AG10803 (cell line): ENCODE measurements at regions not wholly inside any gene's neighbourhood (a gene's known extent, or its start where the extent isn't known, plus 50 kb on each side); places are given as distances from the start of the nearest gene placed in this dataset.
"Not testable (repeated sequence)": the region's sequence is repeated elsewhere in the genome, so short reads cannot be mapped to it uniquely, and the experiment has no call there.

Experiments used
- DNase-seq: peaks from one replicate; pipeline ENCODE4 v3.0.0; 2010; ENCODE audit warnings: low read depth
- H3K4me3 ChIP-seq: 2 replicates; pipeline ENCODE4 v1.5.1; 2011; ENCODE audit warnings: mild to moderate bottlenecking, low read length, control low read depth
- CTCF ChIP-seq: conservative IDR thresholded peaks from 2 replicates; pipeline ENCODE4 v1.5.1; 2011; ENCODE audit warnings: mild to moderate bottlenecking, low read length, control low read depth, inconsistent platforms

GRCh38 chr3:166696103-166696502 is 684.0 kb downstream of the ZBBX start:
- H3K4me3 ChIP-seq = no peak overlapping the region
- DNase-seq = no peak
- no peak for TF ChIP-seq CTCF

GRCh38 chr3:166688665-166689064 is 691.4 kb downstream of the ZBBX start:
- no peak for TF ChIP-seq CTCF
- no peak overlapping the region for H3K4me3 ChIP-seq
- no peak for DNase-seq

GRCh38 chr3:166685246-166685645 is 694.9 kb downstream of the ZBBX start:
- TF ChIP-seq CTCF = no peak

GRCh38 chr3:166684077-166684476 is 696.0 kb downstream of the ZBBX start:
- not testable (repeated sequence) for DNase-seq

More at GRCh38 chr3:166685246-166685645, 694.9 kb downstream of the ZBBX start:
- DNase-seq = no peak
- H3K4me3 ChIP-seq = no peak overlapping the region

GRCh38 chr3:166669781-166670180 is 710.3 kb downstream of the ZBBX start:
- no peak for TF ChIP-seq CTCF
- no peak for DNase-seq

More at GRCh38 chr3:166684077-166684476, 696.0 kb downstream of the ZBBX start:
- not testable (repeated sequence) for H3K4me3 ChIP-seq

GRCh38 chr3:166663194-166663593 is 716.9 kb downstream of the ZBBX start:
- H3K4me3 ChIP-seq = no peak overlapping the region
- DNase-seq = no peak
- TF ChIP-seq CTCF = no peak

More at GRCh38 chr3:166669781-166670180, 710.3 kb downstream of the ZBBX start:
- no peak overlapping the region for H3K4me3 ChIP-seq

- DNase-seq = no peak
- H3K4me3 ChIP-seq = no peak overlapping the region
- no peak for TF ChIP-seq CTCF
Observed at GRCh38 chr3:166661621-166662020, 718.5 kb downstream of the ZBBX start.

GRCh38 chr3:166660962-166661361 is 719.1 kb downstream of the ZBBX start:
- TF ChIP-seq CTCF = no peak
- no peak overlapping the region for H3K4me3 ChIP-seq
- no peak for DNase-seq
